HG03342 (cell line): ENCODE measurements at regions not wholly inside any gene's neighbourhood (a gene's known extent, or its start where the extent isn't known, plus 50 kb on each side); places are given as distances from the start of the nearest gene placed in this dataset.
"Not testable (repeated sequence)": the region's sequence is repeated elsewhere in the genome, so short reads cannot be mapped to it uniquely, and the experiment has no call there.

ENCODE experiments used
- ATAC-seq: cut with Tn5 transposase; IDR thresholded peaks from one replicate; pipeline ENCODE4 v1.9.1; 2021; ENCODE audit warnings: mild to moderate bottlenecking, moderate library complexity; ENCODE audit not compliant: unreplicated experiment

DNA sequence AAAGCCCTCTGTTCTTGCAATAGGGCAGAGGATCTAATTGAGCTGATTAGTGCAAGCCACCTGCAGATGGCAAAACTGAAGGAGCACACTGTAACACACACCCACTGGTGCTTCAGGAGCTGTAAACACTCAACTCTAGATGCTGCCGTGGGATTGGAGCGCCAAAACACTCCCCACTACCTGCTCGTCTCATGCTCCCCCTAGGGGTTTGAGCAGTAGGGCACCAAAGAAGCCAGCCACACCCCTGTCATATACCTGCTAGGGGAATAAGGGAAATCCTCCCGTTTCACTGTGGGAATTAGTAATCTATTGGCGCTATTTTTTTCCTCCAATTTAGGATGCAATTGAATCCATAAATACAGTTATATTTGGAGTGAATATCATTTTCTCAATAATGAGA lies 360.2 kb downstream of the GLUD2 start:
- no peak for ATAC-seq

DNA sequence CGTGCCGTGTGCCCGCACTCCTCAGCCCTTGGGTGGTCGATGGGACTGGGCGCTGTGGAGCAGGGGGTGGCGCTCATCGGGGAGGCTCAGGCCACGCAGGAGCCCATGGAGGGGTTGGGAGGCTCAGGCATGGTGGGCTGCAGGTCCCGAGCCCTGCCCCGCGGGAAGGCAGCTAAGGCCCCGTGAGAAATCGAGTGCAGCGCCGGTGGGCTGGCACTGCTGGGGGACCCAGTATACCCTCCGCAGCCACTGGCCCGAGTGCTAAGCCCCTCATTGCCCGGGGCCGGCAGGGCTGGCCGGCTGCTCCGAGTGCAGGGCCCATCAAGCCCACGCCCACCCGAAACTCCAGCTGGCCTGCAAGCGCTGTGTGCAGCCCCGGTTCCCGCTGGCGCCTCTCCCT lies 384.1 kb downstream of the GLUD2 start:
- not testable (repeated sequence) for ATAC-seq

DNA sequence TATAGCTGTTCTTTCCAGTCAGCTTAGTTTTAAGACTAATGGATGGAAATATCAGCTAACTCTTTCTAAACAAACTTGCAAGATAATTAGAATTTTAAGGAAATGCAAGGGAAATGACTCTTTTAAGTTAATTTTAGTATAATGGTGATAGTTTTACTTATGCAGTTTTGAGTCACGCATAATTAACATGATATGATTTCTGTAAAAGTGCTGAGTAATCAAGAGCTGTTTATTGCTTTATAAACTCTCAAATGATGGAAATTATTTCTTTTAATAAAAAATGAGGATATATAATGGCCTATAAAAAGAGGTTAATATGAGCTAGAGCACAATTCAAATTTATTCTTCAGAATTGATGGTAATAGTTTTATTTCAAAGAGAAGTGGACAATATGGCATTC lies 385.9 kb downstream of the GLUD2 start:
- ATAC-seq = no peak

DNA sequence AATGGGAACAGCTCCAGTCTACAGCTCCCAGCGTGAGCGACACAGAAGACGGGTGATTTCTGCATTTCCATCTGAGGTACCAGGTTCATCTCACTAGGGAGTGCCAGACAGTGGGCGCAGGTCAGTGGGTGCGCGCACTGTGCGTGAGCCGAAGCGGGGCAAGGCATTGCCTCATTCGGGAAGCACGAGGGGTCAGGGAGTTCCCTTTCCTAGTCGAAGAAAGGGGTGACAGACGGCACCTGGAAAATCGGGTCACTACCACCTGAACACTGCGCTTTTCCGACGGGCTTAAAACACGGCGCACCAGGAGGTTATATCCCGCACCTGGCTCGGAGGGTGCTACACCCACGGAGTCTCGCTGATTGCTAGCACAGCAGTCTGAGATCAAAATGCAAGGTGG lies 390.3 kb downstream of the GLUD2 start:
- ATAC-seq = not testable (repeated sequence)

DNA sequence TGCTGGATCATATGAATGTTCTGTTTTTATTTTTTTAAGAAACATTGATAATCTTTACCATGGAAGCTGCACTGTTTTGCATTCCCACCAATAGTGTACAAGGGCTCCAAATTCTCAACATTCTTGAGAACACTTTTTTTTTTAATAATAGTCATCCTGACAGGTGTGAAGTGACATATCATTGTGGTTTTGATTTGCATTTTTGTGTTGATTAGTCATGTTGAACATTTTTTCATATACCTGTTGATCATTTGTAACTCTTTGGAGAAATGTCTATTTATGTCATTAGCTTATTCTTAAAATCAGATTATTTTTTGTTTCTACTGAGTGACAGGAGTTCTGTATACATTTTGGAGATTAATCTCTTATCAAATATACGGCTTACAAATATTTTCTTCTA lies 408.5 kb downstream of the GLUD2 start:
- peak; percentile 61 for ATAC-seq

DNA sequence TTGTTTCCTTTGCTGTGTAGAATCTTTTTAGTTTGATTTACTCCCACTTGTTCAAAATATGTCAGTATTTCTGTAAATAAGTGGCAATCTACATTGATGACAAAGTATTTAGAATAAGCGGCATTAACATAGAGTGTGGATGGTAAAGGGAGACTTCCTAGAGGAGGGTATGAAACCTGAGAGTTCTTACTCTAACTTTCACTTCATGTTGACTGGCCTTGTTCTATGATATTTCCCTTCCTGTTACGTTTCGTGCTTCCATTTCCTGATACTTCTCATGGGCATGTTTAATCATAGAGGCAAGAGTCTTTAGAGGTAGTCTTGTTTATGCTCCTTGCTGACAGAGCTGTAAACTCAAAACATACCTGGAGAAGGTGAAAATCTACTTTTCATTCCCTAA lies 408.9 kb downstream of the GLUD2 start:
- peak; percentile 93 for ATAC-seq

DNA sequence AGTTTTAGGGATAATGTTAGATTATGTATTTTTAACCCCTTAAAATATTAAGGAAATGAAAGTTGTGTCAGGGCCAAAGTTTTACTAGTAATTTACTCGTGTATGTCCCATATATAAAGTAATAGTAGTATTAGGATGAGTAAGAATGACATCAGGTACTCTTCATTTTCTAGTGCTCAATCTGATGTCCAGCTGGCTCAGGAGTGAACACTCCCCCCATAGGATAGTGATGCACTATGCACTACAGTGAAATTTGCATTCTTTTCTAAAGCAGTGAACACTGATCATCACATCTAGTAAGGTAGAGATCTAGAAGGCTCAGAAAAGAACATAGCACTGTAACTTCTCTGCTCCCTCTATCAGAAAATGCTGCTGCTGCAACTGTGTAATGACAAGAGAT lies 409.7 kb downstream of the GLUD2 start:
- peak; percentile 53 for ATAC-seq

DNA sequence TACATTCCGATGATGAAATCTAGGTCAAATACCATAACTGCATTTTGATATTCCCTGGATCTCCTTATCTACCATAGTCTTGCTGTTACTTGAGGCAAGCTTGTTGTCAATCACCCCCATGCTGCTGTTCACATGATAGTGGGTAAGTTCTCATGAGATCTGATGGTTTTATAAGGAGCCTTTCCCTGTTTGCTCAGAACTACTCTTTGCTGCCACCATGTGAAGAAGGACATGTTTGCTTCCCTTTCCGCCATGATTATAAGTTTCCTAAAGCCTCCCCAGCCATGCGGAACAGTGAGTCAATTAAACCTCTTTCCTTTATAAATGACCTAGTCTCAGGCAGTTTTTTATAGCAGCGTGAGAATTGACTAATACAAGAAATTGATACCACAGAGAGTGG lies 432.0 kb downstream of the GLUD2 start:
- no peak for ATAC-seq

DNA sequence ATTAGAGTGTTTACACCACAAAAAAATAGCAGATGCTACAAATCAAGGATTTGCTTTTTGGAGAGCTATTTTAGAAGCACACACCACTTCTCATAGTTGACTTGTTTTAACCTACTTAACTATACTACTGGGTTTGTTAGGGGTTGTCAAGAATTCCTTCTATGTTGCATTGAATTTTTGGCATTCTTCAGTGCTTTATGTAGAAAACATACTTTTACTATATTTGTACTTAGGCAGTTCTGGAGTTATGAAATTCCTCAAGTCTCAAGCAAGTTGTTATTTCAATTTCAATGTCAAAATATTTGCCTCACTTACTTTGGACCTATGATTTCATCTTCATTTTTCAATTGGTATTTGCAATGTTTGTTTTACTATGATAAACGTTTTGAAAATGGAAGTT lies 449.6 kb downstream of the GLUD2 start:
- no peak for ATAC-seq

DNA sequence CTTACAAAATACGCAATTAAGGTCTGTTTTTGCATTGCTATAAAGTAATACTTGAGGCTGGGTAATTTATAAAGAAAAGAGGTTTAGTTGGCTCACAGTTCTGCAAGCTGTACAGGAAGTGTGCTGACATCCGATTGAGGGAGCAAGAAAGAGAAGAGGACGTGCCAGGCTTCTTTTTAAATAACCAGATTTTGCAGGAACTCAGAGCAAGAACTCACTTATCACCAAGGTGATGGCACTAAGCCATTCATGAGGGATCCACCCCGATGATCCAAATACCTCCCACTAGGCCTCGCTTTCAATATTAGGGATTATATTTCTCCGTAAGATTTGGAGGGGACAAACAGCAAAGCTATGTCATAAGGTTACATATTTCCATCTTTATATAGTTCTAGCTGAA lies 456.7 kb downstream of the GLUD2 start:
- no peak for ATAC-seq

DNA sequence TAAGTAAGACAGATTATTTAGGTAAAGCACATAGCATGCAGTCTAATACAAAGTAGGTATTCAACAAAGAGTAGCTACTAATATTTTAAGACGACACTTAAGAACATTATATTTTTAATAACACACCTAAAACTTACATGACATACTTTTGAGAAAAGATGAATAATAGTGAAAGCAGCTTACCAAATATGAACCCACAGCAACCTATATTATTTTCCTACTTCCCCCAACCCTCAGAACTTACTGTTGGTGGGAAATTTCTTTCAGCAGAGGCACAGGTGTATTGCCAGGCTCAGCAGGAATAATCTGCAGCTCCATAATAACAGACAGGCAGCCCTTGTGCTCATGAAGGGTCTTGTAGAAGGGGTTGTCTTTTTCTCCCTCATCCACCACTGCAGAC lies 498.9 kb downstream of the GLUD2 start:
- ATAC-seq = no peak

DNA sequence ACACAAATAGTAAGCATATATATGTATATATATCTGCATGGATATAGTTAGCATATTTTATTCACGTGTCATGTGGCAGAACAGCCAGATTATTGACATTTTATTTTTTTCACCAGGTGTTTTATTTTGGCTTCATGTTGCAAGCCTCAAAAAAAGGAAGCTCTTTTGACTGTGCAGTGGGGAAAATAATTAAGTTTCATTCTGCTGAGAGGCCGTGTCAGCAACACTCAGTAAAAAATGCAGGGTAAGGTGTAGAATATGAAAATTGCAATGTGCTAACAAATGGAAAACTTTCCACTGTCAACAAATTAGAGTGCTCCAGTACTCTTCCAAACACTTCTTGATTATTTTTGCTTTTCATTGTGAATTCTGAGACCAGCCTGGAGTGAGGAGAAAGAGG lies 511.5 kb downstream of the GLUD2 start:
- ATAC-seq = no peak

DNA sequence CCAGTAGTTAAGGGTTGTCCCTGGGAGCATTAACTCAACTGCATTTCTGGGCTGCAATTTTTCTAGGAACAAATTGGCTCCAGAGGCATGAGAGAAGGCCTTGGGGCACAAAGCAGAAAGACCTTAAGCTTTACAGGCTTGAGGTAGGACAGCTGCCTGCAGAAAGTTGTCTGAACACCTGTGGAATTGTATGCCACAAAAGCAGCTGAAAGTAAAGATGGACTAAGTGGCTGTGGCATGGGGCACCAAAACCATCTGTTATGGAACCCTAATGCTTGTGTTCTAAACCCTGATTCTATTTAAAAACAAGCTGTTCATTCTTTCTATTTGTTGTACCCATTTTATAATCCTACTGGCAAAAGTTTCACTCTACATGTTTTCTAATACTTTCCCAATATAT lies 515.2 kb downstream of the GLUD2 start:
- ATAC-seq = no peak

DNA sequence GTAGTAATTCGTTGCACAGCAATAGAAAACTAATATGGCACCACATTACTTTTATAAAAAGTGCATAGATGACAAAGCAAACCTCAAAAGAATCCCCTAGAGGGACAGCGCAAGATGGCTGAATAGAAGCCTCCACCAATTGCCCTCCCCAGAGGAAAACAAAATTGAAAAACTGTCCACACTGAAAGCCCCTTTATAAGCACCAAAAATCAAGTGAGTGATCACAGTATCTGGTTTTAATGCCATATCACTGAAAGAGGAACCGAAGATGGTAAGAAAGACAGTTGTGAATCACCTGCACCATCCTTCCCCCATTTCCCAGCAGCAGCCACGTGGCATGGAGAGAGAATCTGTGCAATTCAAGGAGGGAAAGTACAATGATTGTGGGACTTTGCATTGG lies 522.2 kb downstream of the GLUD2 start:
- peak; percentile 78 for ATAC-seq

DNA sequence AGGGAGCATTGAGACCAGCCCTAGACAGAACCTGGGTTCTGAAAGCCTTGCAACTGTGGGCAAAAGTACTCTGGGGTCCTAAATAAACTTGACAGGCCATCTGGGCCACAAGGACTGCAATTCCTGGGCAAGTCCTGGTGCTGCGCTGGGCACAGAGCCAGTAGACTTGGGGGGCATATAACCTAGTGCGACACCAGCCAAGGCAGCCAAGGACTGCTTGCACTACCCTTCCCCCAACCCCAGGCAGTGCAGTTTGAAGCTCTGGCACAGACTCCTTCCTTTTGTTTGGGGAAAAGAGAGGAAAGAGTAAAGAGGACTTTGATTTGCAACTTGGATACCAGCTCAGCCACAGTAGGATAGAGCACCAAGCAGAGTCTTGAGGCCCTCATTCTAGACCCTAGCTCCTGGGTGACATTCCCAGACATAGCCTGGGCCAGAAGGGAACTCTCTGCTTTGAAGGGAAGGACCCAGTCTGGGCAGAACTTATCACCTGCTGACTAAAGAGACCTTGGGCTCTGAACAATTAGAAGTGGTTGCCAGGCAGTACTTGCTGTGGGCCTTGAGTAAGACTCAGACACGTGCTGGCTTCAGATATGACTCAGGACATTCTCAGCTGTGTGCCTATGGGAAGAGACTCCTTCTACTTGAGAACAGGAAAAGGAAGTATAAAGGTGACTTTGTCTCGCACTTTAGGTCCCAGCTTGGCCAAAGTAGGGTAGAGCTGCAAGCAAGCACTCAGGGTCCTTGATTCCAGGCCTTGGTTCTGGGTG lies 522.8 kb downstream of the GLUD2 start:
- ATAC-seq = peak; percentile 56

DNA sequence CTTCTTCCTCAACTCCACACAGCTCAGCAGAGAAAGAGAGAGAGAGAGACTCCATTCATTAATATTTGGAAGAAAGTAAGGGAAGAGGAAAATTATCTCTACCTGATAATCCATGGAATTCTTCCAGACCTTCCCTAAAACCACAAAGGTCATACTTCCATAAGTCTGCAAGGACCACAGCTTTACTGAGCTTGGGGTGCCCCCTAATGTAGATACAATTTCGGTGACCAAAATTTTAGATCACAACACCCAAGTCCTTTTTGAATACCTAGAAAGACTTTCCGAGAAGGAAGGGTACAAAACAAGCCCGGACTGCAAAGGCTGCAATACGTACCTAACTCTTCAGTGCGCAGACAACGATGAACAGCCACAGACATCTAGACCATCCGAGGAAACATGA lies 523.9 kb downstream of the GLUD2 start:
- ATAC-seq = no peak

DNA sequence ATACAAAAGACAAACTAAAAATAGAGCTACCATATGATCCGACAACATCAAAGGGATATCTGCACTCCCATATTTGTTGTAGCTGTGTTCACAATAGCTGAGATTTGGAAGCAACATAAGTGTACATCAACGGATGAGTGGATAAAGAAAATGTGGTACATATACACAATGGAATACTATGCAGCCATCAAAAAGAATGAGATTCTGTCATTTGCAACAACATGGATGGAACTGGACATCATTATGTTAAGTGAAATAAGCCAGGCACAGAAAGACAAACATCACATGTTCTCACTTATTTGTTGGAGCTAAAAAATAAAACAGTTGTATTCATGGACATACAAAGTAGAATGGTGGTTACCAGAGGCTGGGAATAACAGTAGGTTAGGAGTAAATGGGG lies 527.0 kb downstream of the GLUD2 start:
- ATAC-seq = not testable (repeated sequence)

DNA sequence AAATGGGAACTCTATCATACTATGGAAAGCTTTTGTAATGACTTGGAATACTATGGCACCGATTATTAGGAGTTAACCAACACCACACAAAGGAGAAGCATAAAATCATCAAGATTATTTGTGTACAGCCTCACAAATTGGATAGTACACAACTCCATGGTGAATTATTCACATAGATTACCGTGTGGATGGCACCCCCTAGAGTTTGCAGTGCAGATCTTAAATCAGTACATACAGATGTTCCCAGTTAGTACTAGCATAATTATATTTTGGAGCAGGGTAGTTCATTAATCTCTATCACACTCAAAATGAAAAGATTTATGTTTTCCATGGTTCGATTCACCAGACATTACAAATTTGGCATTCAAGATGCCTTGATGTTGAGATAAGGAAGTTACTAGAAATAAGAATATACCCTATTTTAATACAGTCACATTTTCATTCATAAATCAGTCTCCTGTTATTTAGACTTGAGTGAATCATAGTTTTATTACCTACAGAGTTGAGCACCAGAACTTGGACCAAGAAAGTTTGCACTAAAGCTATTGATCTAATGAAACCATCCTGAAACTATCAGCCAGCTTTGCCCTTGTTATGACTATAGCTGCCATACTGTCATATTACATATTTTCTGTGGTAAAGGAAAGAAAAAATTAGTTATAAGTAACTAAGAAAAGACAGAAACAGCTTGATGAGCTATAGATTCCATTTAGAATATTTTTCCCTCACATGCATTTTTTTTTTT lies 531.8 kb downstream of the GLUD2 start:
- ATAC-seq = peak; percentile 79

DNA sequence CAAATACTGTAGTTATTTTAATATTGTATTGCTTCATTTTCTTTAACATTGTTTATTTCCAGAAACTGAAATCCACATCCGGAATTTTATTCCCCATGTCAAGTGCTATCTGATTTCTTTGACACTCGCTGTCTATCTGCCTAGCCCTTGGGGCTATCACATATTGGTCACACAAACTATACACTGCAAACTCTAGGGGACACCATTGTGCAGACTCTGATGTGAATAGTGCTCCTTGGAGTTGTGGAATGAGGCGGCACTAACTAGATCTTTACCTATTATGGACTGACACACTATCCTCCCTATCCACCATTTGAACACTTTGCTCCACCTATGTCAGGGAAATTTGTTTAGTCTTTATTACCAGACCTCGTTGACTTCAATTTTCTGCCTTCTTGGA lies 534.5 kb downstream of the GLUD2 start:
- no peak for ATAC-seq

DNA sequence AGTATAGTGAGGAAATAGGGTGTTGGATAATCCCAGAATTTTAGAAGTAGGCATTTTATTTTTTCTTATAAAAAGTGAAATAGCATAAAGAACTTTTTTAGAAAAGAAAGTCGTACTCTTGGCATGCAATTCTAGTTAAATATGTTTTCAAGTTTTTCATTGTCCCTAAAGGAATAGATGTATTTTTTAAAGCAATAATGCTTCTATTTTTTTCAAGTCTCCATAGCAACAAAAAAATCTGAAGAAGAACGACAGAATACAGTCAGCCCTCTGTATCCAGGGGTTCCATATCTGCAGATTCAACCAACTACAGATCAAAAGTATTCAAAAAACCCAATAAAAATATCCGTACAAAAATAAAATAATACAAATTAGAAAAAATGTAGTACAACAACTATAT lies 538.2 kb downstream of the GLUD2 start:
- no peak for ATAC-seq

DNA sequence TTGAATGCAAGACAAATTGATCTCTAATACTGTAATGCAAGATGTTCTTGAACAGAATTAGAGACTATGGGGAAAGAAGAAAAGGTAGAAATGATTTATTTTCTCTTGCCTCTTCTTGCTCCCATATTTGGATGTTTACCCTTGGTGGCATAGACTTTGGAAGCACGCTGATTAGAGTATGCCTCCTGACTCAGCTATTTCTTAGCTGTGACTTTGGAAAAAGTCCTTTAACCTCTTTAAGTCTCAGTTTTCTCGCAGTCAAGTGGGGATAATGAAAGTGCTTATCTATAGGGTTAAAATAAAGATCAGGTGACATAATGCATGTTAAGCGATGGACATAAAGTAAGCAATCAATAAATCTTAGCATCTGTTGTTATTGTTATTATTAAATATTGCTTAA lies 545.5 kb downstream of the GLUD2 start:
- no peak for ATAC-seq

DNA sequence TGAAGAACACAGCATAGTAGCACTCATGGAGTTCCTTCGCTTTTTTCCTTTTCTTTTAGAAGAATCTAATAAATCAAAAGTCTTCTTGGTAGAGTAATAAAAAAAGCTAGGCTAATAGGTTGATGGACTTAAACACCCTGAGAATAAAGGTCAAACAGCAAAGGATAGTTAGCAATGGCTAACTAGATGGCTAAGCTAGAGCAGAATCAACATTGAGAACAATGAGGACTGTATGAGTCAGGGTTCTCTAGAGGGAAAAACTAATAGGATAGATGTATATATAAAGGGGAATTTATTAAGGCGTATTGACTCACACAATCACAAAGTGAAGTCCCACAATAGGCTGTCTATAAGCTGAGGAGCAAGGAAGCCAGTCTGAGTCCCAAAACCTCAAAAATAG lies 550.9 kb downstream of the GLUD2 start:
- ATAC-seq = no peak

DNA sequence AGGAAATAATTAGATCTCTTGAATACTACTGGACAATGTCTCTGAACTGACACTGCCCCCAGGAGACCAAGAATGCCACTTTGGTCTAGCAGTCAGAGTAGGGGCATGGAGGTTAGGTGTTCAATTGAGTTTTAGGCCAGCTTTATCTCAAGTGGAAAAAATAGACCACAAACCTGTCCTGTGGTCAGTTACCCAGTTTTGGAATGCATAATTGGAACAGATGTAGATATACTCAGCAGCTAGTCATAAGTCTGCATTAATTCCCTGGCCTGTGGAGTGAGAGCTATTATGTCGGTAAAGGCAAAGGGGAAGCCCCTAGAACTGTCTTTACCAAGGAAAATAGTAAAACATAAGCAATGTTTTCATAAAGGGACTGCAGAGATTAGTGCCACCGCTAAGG lies 587.7 kb downstream of the GLUD2 start:
- no peak for ATAC-seq
